Osteocyte (in vitro differentiated cells): ENCODE measurements at regions not wholly inside any gene's neighbourhood (a gene's known extent, or its start where the extent isn't known, plus 50 kb on each side); places are given as distances from the start of the nearest gene placed in this dataset.

Experiments
- DNase-seq: peaks from one replicate; pipeline ENCODE4 v3.0.0; 2021; ENCODE audit warnings: mixed read lengths; ENCODE audit not compliant: unreplicated experiment; ENCODE audit errors: extremely low spot score
- H3K27ac Mint-ChIP-seq: one replicate; pipeline ENCODE4 v1.8.0; 2021; ENCODE audit warnings: mild to moderate bottlenecking, mixed read lengths; ENCODE audit not compliant: unreplicated experiment
- H3K27me3 Mint-ChIP-seq: one replicate; pipeline ENCODE4 v1.8.0; 2021; ENCODE audit warnings: mixed read lengths; ENCODE audit not compliant: unreplicated experiment
- H3K36me3 Mint-ChIP-seq: one replicate; pipeline ENCODE4 v1.8.0; 2021; ENCODE audit warnings: mixed read lengths; ENCODE audit not compliant: unreplicated experiment
- H3K4me1 Mint-ChIP-seq: one replicate; pipeline ENCODE4 v1.8.0; 2021; ENCODE audit warnings: mixed read lengths; ENCODE audit not compliant: unreplicated experiment
- H3K4me3 Mint-ChIP-seq: one replicate; pipeline ENCODE4 v1.8.0; 2021; ENCODE audit warnings: mild to moderate bottlenecking, moderate library complexity, mixed read lengths; ENCODE audit not compliant: unreplicated experiment
- H3K9me3 Mint-ChIP-seq: one replicate; pipeline ENCODE4 v1.8.0; 2021; ENCODE audit warnings: mixed read lengths; ENCODE audit not compliant: unreplicated experiment
- TF ChIP-seq, protein P1 (sequence below): fragments of 200-600 bp; sonication (generic); IDR thresholded peaks from 2 replicates; pipeline ENCODE4 v1.5.0; 2021; ENCODE audit warnings: antibody characterized with exemption, mild to moderate bottlenecking, moderate library complexity

DNA sequence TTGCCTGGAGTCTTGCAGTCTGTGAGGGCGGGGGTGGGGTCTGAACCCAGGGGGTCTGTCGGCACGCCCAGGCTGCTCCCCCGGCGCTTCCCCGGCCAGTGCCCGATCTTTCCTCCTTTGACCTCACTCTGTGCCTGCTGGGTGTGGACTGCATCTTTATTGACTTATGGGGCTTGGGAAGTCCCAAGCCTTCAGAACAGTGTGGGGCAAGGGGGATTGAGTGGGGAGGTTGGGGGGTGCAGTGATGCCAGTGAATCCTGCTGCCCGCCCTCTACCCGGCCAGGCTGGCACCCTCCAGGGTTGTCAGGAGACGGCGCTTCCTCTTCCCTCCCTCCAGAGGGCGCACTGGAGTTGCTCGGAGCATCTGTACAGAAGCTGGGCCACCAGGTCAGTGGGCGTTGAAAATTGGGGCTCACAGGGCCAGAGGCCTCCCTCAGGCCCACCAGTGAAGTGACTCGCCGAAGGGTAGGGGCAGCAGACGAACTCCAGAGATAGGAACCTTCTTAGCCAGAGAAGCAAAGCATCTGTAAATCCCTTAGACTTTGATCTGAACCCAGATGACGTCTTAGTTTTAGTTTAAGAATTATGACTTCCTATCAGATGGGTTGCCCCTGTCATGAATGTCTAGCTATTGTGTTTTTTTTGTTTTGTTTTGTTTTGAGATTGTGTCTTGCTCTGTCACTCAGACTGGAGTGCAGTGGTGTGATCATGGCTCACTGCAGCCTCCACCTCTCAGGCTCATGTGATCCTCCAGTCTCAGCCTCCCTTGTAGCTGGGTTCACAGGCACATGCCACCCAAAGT, 184.8 kb upstream of the CIBAR2 start:
- H3K4me3 Mint-ChIP-seq = no peak overlapping the region
- no peaks in the 10 kb centered on the region for H3K9me3 Mint-ChIP-seq
- peaks cover 13% of the 10 kb centered on the region for H3K4me1 Mint-ChIP-seq
- no peak for DNase-seq
- no peaks in the 10 kb centered on the region for H3K36me3 Mint-ChIP-seq
- no peaks in the 10 kb centered on the region for H3K27me3 Mint-ChIP-seq
- no peak overlapping the region for H3K27ac Mint-ChIP-seq
- TF ChIP-seq, protein P1, sequence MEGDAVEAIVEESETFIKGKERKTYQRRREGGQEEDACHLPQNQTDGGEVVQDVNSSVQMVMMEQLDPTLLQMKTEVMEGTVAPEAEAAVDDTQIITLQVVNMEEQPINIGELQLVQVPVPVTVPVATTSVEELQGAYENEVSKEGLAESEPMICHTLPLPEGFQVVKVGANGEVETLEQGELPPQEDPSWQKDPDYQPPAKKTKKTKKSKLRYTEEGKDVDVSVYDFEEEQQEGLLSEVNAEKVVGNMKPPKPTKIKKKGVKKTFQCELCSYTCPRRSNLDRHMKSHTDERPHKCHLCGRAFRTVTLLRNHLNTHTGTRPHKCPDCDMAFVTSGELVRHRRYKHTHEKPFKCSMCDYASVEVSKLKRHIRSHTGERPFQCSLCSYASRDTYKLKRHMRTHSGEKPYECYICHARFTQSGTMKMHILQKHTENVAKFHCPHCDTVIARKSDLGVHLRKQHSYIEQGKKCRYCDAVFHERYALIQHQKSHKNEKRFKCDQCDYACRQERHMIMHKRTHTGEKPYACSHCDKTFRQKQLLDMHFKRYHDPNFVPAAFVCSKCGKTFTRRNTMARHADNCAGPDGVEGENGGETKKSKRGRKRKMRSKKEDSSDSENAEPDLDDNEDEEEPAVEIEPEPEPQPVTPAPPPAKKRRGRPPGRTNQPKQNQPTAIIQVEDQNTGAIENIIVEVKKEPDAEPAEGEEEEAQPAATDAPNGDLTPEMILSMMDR = peak; percentile 78

DNA sequence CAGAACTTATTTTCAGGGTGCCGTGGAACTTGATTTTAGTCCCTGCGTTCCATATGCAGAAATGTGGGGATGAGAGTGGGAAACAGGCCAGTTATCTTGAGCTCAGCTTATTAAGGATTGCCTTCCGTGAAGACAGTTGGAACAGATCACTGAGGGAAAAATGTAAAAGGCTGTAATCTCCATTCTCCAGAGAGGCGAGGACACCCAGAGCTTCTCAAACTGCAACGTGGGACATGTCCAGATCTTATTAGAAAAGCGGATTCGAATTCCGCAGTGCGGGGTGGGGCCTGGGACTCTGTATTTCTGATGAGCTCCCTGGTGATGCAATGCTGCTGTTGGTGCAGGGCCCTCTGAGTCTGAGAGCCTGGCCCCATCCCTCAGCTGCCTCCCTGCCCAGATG, 185.6 kb upstream of the CIBAR2 start:
- TF ChIP-seq, protein P1 = no peak
- Mint-ChIP-seq H3K27me3 (no peaks in the 10 kb centered on the region), H3K9me3 (no peaks in the 10 kb centered on the region), H3K36me3 (no peaks in the 10 kb centered on the region), H3K27ac (no peak overlapping the region), H3K4me3 (no peak overlapping the region), H3K4me1 (peaks cover 13% of the 10 kb centered on the region)
- DNase-seq = no peak

DNA sequence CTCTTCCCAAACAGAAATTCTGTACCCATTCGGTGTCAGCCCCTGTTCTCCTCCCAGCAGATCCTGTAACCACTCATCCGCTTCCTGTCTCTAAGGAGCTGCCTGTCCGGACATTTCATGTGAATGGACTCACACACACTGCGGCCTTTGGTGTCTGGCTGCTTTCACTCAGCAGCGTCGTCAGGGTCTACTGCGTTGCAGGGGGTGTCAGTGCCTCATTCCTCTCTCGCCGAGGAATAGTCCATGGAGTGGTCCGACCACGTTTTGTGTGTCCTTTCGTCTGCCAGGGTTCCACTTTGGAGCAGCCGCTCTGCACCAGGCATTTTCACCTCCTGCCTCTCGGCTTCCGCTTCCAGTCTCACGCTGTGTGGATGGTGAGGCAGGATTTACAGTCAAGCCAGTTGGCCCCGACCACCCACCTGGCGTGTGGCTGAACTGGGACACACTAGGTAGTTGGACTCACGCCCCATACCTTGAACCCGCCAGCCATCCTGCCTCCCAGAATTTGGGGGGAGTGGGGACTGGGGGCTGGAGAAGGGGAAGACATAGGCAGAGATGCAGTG, 188.2 kb upstream of the CIBAR2 start:
- no peak for DNase-seq
- Mint-ChIP-seq H3K4me3 (no peak overlapping the region), H3K27me3 (no peaks in the 10 kb centered on the region), H3K36me3 (no peaks in the 10 kb centered on the region), H3K4me1 (peaks cover 11% of the 10 kb centered on the region), H3K9me3 (no peaks in the 10 kb centered on the region), H3K27ac (no peak overlapping the region)
- TF ChIP-seq, protein P1 = no peak

DNA sequence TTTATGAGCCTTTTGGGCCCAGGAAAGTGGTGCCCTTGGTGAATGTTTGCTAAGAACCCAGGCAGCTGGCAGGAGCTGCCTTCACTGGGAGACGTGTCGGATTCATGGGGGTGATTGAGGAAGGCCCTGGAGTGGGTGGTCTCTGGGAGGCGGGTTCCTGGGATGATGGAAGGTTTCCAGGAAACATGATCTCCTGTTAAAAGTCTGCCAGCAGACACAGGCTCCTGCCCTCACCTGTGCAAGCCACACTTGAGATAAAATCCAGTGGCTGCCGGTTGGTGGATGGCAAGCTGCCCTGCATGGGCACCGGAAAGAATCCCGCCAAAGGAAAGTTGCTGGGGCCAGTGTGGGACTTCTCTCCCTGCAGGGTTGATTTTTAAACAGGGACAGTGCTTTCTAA, 189.0 kb upstream of the CIBAR2 start:
- no peaks in the 10 kb centered on the region for H3K36me3 Mint-ChIP-seq
- no peak overlapping the region for H3K27ac Mint-ChIP-seq
- no peaks in the 10 kb centered on the region for H3K9me3 Mint-ChIP-seq
- peaks cover 13% of the 10 kb centered on the region for H3K4me1 Mint-ChIP-seq
- TF ChIP-seq, protein P1 = no peak
- no peak overlapping the region for H3K4me3 Mint-ChIP-seq
- DNase-seq = no peak
- H3K27me3 Mint-ChIP-seq = no peaks in the 10 kb centered on the region

DNA sequence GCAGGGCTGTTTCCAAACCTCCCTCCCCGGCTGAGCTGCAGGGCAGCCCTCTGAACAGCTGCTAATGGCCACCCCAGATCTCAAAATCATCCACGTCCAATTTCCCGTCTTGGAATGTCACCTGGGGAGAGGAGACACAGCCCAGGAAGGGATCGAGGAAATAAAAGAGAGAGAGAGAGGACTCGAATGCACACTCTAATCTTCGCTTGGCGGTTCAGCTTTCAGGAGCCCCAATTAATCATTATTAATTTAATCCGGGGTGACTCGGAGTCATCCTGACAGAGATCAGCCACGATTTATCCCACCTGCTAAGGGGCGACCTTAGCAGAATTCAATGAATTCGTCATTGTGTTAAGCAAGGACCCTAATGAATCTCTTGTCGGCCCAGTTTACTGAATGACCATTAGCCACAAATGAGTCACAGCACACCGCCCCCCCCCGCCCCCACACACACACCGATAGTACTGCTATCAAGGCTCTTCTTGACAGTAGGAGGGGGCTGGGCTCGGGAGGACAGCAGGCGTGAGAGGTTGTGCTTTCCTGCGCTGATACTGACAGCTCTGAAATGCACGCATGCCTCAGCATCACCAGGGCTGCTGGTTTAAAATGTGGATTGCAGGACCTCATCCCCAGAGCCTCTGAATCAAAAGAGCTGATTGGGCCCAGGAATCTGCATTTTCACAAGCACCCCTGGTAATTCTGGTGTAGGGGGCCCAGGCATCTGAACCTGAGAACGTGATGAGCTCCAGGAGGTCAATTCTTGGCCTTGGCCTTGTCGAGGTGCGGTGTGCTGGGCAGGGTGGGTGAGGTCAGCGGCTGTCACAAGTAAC, 190.0 kb upstream of the CIBAR2 start:
- Mint-ChIP-seq H3K27me3 (no peaks in the 10 kb centered on the region), H3K9me3 (no peaks in the 10 kb centered on the region), H3K36me3 (no peaks in the 10 kb centered on the region), H3K4me1 (peaks cover 14% of the 10 kb centered on the region), H3K4me3 (no peak overlapping the region), H3K27ac (no peak overlapping the region)
- DNase-seq = no peak
- TF ChIP-seq, protein P1 = no peak
